ENCODE measurements at regions not wholly inside any gene's neighbourhood (a gene's known extent, or its start where the extent isn't known, plus 50 kb on each side); places are given as distances from the start of the nearest gene placed in this dataset.

DNA sequence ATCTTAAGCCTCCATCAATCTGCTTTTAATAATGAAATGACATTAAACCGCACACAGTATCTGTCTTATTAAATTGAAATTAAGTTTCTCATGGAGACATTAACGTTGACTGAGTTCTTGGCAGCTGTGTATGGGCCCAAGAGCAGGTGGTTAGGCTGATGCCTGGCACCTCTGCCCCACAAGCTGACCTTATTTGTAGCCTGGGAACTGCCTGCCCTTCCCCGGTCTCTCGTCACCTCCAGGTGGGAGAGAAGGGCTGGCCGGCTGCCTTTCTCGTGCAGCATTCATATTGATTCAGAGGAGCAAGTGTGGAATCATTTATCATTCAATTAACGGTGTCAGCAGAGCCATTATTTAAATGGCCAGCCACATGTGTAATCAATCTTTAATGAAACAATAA, 53.0 kb upstream of the FCN1 start:
- intact Hi-C loops (cut with DNase I), result no loop called here
- Histone ChIP-seq H3K36me3 (no peaks in the 10 kb centered on the region), H3K4me1 (no peaks in the 10 kb centered on the region), H3K4me3 (no peak overlapping the region), H3K27ac (no peak overlapping the region), H3K27me3 (peaks cover 15% of the 10 kb centered on the region), H3K9me3 (no peaks in the 10 kb centered on the region)
- ATAC-seq (no peak), DNase-seq (peak; percentile 32)
- TF ChIP-seq, protein P1, sequence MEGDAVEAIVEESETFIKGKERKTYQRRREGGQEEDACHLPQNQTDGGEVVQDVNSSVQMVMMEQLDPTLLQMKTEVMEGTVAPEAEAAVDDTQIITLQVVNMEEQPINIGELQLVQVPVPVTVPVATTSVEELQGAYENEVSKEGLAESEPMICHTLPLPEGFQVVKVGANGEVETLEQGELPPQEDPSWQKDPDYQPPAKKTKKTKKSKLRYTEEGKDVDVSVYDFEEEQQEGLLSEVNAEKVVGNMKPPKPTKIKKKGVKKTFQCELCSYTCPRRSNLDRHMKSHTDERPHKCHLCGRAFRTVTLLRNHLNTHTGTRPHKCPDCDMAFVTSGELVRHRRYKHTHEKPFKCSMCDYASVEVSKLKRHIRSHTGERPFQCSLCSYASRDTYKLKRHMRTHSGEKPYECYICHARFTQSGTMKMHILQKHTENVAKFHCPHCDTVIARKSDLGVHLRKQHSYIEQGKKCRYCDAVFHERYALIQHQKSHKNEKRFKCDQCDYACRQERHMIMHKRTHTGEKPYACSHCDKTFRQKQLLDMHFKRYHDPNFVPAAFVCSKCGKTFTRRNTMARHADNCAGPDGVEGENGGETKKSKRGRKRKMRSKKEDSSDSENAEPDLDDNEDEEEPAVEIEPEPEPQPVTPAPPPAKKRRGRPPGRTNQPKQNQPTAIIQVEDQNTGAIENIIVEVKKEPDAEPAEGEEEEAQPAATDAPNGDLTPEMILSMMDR (IDR thresholded peaks at IDR 0.05), result no peak

DNA sequence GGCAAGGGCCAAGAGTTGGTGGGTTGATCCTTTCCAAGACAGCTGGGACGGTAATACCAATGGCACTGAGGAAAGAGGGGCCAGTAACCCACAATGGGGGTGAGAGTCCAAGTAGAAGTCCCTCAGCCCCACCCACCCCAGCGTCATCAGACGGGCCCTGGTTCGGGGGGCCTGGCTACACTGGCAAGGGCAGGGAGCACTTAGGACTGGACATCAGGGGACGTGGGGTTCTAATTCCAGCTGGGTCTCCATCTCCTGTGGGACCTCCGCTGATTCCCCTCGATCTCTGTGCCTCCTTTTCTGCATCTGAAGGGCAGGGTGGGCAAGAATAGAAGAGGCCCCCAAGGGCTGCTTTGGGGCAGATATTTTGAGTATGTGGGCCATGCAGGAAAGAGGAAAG, 53.5 kb upstream of the FCN1 start:
- Histone ChIP-seq H3K27ac (no peak overlapping the region), H3K36me3 (no peaks in the 10 kb centered on the region), H3K27me3 (peaks cover 15% of the 10 kb centered on the region), H3K4me3 (no peak overlapping the region), H3K4me1 (no peaks in the 10 kb centered on the region), H3K9me3 (no peaks in the 10 kb centered on the region)
- intact Hi-C loops (cut with DNase I), result no loop called here
- TF ChIP-seq, protein P1 (IDR thresholded peaks at IDR 0.05), result no peak
- ATAC-seq, result no peak
- DNase-seq, result peak; percentile 37

DNA sequence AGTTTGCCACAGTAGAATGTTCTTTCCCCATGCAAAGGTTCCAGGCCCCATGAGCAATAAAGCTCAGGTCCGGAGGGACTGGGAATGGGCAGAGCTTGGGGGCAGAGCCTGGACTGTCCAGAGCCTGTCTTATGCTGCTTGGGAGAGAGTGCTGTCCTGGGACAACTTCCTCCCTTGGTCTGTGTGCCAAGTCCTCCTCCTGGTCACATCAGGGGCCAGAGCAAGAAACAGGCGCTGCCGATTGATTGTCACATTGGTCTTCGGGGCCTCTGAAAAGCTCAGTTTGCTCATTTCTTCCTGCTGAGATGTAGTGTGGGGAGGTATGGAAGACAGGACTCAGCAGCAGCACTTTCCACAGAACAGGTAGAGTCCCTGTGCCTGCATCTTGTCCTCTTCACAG, 54.0 kb upstream of the FCN1 start:
- Histone ChIP-seq H3K4me3 (no peak overlapping the region), H3K27me3 (peaks cover 15% of the 10 kb centered on the region), H3K27ac (no peak overlapping the region), H3K9me3 (no peaks in the 10 kb centered on the region), H3K36me3 (no peaks in the 10 kb centered on the region), H3K4me1 (no peaks in the 10 kb centered on the region)
- peak; percentile 25 for DNase-seq
- no peak for ATAC-seq
- intact Hi-C loops (cut with DNase I), result no loop called here
- TF ChIP-seq, protein P1 (IDR thresholded peaks at IDR 0.05), result no peak

DNA sequence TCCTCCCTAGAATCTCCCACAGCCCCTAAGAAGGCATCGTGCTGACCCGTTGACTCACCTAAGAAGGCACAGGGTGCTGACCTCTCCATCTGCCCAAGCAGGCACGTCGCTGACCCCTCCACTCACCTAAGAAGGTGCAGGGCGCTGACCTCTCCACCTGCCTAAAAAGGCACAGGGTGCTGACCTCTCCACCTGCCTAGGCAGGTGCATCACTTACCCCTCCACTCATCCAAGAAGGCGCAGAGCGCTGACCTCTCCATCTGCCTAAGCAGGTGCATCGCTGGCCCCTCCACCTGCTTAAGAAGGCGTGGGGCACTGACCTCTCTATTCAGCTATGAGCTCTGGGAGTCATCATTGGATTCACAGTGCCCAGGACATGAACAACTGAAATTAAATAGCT, 54.4 kb upstream of the FCN1 start:
- Histone ChIP-seq H3K9me3 (no peaks in the 10 kb centered on the region), H3K4me3 (no peak overlapping the region), H3K4me1 (no peaks in the 10 kb centered on the region), H3K27me3 (peaks cover 15% of the 10 kb centered on the region), H3K36me3 (no peaks in the 10 kb centered on the region), H3K27ac (no peak overlapping the region)
- intact Hi-C loops (cut with DNase I), result no loop called here
- DNase-seq (peak; percentile 40), ATAC-seq (no peak)
- TF ChIP-seq, protein P1 (IDR thresholded peaks at IDR 0.05), result no peak

DNA sequence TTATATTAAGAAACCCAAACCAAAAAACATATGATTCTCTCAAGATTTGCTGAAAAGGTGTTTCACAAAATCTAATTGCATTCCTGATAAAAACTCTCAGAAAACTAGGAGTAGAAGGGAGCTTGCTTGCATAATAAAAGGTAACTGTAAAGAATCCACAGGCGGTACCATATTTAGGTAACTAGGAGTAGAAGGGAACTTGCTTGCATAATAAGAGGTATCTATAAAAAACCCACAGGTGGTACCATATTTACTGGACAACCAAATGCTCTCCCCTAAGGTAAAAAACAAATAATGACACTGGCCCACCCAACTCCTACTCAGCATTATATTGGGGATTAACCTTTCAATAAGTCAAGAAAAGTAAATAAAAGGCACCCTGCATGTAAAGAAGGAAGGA, 57.5 kb upstream of the FCN1 start:
- H3K4me3 ChIP-seq, result no peak overlapping the region
- peaks cover 5% of the 10 kb centered on the region for H3K27me3 ChIP-seq
- ATAC-seq, result no peak
- H3K4me1 ChIP-seq, result no peaks in the 10 kb centered on the region
- intact Hi-C loops (cut with DNase I), result no loop called here
- H3K36me3 ChIP-seq, result no peaks in the 10 kb centered on the region
- TF ChIP-seq, protein P1 (IDR thresholded peaks at IDR 0.05), result no peak
- no peaks in the 10 kb centered on the region for H3K9me3 ChIP-seq
- DNase-seq, result no peak
- no peak overlapping the region for H3K27ac ChIP-seq

DNA sequence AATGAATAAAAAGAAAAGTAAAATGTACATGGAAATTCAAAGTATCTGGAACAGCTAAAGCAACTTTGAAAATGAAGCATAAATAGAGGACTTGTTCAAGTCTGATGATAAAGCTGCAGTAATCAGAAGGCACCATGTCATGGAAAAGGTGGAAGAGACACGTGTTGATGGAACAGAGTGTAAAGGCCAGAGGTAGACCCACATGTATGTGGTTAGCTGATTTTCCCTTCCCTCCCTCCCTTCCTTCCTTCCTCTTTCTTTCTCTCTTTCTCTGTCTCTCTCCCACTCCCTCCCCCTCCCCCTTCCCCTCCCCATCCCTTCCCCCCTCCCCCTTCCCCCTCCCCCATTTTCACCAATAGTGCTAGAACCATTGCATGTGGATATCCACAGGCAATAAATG, 58.7 kb upstream of the FCN1 start:
- DNase-seq (no peak), ATAC-seq (no peak)
- H3K27ac ChIP-seq, result no peak overlapping the region
- H3K9me3 ChIP-seq, result no peaks in the 10 kb centered on the region
- no peaks in the 10 kb centered on the region for H3K4me1 ChIP-seq
- no peak overlapping the region for H3K4me3 ChIP-seq
- intact Hi-C loops (cut with DNase I), result no loop called here
- H3K36me3 ChIP-seq, result no peaks in the 10 kb centered on the region
- TF ChIP-seq, protein P1 (IDR thresholded peaks at IDR 0.05), result no peak
- peaks cover 2% of the 10 kb centered on the region for H3K27me3 ChIP-seq

All from upper lobe of right lung (tissue), 1 donor.